ENCODE measurements at regions not wholly inside any gene's neighbourhood (a gene's known extent, or its start where the extent isn't known, plus 50 kb on each side); places are given as distances from the start of the nearest gene placed in this dataset.

DNA sequence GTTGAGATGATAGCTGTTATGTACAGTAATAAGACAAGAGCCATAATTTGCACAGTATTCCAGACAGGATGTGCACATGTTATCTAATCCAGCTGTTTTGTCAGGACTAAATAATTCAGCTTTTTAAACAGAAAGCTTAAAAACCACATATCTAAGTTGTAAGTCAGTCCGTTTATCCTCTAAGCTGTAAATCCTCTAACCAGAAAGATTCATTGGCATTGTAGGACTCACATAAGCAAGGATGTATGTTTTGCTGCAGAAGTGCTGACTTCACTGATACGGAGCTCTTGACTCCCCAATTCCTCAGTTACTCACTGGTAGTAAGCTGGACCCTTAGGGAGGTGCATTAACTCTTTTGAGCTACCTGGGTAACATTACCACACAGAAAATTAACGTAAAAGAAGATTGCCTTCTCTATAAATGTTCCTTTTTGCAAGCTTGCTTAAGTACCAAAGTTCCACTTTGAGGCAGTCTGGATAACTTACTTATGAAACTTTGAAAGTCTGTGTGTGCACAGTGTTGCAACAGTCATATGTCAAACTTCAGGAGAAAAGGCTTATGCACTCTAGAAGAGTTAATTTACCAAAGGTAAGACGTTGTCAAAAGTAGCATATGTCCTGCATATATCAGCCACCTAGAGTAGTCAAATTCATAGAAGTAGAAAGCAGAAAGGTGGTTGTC is 58.3 kb upstream of the MAGEB2 start:
- no peak overlapping the region for H3K4me3 ChIP-seq (ENCODE audit: low read depth, low read length)
- peak; percentile 83 for DNase-seq (ENCODE audit: low read depth)
- no peak for TF ChIP-seq CTCF (IDR thresholded peaks at IDR 0.05; ENCODE audit: insufficient read depth, low read depth, low read length)

DNA sequence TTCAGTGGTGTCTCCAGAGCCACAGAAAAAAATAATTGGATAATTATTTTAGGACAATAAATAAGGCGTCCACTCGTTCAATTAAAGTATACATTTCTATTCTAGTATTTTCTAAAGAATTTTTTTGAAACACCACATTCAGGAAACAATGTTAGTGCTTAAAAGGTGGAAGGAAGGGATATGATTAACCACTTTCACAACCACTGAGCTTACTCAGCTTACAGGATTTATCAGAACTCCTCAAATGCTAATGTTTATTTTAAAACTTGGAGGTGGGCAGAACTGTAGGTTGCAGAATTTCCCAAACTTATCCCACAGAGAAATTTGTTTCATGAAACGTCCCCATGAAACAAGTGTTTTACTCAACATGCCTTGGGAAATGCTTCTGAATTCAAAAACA is 54.3 kb upstream of the MAGEB2 start:
- H3K4me3 ChIP-seq (ENCODE audit: low read depth, low read length): no peak overlapping the region
- TF ChIP-seq CTCF (IDR thresholded peaks at IDR 0.05; ENCODE audit: insufficient read depth, low read depth, low read length): no peak
- peak; percentile 31 for DNase-seq (ENCODE audit: low read depth)

All from fibroblast of villous mesenchyme (primary cell).